GM19438 (cell line): ENCODE measurements at regions not wholly inside any gene's neighbourhood (a gene's known extent, or its start where the extent isn't known, plus 50 kb on each side); places are given as distances from the start of the nearest gene placed in this dataset.
"Not testable (repeated sequence)": the region's sequence is repeated elsewhere in the genome, so short reads cannot be mapped to it uniquely, and the experiment has no call there.

ENCODE experiments used
- ATAC-seq: cut with Tn5 transposase; IDR thresholded peaks from one replicate; pipeline ENCODE4 v1.9.1; 2021; ENCODE audit warnings: low read depth; ENCODE audit not compliant: unreplicated experiment

DNA sequence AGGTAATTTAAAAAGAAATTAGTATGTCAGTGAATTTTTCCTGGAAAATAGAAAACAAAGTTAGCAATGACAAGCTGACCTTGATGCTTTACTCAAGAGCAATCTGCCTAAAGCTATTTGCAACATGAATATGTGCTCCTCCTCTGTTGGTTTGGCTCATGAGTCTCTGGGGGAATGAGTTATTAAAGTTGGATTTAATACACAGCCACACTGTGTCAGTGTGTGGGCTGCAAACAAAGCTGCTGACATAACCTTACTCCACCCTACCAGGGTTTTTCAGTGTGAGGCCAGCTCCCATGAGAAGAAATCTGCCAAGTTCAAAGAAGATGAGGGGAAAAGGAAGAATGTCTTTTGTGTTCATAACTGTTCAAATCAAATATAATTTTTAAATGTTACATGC, 280.5 kb downstream of the TLL1 start:
- no peak for ATAC-seq

DNA sequence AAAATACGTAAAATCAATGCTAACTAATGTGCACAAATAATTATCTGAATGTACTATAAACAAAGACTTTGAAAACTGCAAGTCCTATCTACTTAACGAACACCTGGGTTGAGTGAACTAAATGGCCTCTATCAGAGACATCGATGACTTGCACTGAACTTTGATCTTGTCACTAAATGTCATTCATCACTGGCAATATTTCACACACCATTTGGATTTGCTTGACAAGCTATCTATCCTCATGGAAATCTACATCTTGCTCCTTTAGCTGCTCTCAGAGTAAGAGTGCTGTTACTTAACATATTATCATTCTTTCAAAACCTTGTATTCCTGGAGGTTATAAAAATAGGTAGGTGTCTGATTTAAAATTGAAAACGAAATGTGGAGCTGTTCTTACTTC, 289.3 kb downstream of the TLL1 start:
- ATAC-seq, result no peak

DNA sequence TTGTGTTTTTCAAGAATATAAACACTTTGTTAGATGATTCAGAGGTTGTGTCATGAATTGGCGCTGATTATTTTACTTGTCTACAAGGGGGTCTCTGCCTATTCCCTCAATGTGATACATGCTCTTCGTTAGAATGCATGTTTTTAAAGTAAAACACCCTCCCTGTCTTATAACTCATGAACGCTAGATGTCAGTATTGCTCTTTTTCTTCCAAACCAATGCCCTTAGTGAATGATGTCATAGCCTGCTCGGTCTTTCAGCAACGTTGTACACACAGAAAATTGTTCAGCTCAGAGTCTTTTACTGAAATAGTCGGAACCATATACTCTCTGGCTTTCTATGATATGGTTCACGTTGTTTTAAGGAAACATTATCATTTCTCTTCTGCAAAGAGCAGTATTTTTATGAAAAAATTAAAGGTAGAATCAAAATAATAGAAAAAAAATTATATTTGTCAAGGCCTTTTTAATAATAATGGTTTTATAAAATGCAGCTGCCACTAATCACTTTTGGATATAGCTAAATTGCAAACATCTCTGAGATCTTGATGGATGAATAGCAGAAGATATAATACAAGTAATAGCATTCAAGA, 292.9 kb downstream of the TLL1 start:
- ATAC-seq, result peak; percentile 99

DNA sequence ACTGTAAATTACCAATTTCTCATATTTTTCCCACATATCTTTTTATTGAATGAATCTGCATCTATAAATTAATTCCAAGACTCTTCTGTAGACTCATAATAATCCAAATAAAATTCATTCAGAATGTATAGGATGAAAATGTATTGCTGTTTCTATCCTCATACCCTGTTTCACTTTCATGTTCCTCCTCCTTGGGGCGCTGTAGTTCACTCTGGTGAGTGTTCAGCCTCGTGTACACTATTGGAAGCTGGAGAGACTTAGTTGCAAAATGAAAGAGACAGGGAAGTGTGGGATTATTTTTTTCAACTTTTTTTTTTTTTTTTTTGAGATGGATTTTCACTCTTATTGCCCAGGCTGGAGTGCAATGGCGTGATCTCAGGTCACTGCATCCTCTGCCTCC, 296.1 kb downstream of the TLL1 start:
- ATAC-seq, result no peak

DNA sequence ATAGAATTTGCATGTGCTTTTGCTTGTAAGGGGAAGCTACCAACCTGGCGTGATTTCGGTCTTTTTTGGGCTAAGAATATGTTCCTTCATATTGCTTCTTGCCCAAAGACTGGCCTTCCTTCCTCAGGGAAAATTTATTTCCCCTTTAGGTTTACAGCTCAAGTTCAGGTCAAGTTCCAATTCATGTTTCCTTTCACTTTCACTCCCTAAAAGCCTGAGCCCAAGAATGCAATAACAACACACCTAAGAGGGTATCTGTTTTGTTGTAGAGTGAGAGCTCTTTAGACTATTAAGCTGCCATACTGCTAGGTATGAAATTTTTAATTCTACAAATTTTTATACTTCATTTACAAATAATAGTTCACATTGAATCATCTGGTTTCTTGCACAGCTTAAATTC, 299.6 kb downstream of the TLL1 start:
- ATAC-seq, result peak; percentile 62

DNA sequence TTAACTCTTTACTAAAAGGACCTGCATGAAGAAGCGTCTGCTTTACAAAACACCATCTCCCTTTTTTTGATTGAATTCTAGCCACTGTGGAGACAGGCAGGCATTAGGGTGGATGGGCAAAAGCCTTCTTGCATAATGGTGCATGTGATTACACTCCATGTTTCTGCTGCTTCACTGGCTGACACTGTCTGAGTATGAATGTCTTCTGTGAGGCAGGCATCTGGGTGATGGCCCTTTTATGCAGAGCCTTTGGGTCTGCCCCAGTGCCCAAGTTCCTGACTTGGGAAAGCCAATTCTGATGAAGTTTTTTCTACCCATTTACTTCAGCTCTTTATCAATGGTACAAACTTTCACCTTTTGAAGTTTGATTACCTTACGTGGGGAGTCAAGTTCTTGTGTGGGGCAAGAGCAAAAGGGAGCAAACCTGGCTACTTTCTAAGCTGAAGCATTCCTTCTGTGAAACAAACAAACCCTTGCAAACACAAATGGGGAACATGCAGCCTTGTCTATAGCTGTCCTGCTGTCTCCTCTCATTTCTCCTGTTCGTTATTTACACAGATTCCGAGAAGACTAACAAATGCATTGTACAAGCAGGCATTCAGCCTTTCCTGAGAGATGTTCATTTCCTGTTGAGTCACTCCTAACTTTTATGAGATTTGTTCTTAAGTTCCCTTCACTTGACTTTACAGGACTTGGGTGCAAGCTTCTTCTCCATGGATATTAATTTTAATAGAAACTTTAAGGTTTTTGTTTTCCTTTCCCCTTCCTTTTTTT, 301.9 kb downstream of the TLL1 start:
- ATAC-seq, result no peak

DNA sequence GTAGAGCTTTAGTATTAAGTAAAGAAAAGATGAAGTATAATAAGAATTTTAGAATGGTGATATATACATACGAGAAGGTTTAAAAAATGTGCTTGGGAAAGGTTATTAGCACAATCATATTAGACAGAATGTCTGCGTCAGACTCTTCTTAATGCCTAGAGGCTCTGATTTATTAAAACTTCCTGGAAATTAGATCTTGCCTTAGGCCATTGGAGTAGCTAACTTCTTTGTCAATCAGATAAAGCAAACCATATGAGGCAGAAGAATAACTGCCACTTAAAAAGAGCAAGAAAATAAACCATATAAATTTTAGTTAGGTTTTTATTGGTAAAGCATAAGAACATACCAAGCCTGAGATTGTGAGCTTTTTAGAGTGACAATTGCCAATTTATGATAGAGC, 309.1 kb downstream of the TLL1 start:
- no peak for ATAC-seq

DNA sequence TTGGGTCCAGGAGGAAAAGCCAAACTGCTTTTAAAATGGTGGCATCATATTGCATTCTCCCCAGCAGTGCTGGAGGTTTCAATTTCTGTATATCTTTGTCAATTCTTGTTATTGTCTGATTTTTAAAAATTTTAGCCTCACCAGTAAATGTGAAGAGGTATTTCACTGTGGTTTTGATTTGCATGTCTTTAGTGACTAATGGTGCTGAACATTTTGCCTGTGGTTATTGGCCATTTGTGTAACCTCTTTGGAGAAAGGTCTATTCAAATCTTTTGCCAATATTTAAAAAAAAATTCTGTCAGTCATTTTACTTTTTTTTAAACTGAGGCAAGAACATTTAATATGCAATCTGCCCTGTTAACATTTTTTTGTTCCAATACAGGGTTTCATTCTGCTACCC, 322.1 kb downstream of the TLL1 start:
- ATAC-seq, result no peak

DNA sequence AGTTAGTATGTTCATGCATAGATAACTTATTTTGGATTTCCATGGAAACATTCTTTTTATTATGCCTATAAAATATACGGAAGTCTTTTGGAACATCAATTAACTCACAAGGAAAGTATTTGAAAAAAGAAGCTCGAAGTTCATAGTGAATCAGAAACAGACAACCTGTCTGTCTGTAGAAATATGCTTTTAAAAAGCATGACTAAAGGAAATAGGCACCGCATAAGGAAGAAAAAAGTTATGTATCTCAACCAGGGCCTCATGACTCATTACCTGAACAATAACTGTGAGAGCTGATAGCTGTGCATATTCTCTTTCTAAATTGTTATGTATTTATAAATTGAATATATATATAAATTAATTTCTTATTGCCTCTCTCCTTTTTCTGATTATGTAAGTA, 324.1 kb downstream of the TLL1 start:
- no peak for ATAC-seq

DNA sequence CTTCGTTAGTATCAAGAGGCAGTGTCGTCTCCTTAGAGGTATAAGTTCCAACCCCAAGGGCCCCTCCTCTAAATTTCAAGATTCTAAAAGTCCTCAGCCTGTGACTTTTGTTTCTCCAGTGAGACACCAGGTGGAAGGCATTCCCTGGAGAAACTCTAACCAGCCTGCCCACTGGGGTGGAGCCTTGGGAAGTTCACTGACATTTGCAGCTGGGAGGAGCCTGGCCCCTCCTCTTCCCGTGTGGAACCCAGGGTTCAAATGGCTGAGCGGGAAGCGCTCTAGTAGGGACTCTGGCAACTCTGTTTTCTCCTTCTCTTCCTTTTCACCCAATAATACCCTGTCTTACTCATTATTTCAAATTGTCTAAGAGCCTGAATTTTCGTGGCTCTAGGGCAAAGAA, 325.0 kb downstream of the TLL1 start:
- no peak for ATAC-seq

DNA sequence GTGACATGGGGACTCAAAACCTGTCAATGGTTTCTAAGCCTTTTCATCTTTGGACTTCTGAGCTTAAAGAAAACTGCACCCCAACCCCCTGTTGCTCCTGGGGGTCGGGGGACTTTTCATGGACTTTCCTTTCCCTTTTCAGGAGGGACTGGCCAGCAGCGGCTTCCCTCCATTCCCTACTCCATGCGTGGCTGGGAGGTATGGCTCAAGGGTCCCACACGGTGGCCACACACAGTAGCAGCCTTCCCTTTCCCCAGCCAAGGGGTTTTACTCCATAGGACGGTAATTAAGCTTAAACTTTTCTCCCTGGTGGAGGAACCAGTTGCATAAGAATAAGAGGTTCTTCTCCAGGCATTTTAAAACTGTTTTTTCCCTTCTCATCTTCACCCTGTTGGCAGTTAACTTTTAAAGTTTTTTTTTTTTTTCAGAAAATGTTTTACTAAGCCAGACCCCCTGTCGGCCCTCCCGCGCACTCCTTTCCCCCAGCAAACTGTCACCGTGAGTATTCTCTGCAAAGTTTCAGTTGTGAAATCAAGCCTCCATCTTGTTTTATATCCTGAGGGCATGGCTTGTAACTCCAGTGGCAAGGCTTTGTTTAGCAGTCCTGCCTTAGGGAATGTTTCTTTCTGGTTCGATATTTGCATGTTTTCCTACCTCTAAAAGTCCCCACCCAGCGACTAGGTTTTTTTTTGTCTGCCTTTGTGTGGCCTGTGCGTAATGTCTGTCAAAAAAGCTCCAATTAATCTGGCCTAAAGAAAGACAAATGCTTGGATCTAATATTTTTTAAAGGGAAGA, 325.7 kb downstream of the TLL1 start:
- ATAC-seq, result no peak

DNA sequence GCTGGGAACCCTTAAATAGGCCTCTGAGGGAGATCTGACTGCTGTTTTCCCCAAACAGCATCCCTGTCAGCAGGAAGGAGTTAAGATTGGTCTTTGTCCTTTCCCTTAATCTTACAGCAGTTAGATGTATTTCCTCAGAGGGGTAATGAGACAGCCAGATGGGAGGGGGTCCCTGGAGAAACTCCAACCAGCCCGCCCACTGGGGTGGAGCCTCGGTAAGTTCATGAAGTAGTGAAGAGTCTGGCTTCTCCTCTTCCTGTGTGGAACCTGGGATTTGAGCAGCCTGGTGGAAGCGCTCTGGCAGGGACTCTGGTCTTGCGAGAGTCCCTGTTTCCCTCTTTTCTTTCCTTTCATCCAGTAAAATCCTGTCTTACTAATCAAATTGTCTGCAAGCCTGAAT, 330.0 kb downstream of the TLL1 start:
- ATAC-seq, result no peak

DNA sequence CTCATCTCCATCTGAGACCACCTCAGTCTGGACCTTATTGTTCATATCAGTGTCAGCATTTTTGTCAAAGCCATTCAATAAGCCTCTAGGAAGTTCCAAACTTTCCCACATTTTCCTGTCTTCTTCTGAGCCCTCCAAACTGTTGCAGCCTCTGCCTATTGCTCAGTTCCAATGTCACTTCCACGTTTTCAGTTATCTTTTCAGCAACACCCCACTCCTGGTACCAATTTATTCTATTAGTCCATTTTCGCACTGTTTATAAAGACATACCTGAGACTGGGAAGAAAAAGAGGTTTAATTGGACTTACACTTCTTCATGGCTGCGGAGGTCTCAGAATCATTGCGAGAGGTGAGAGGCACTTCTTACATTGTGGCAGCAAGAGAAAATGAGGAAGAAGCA, 339.3 kb downstream of the TLL1 start:
- ATAC-seq, result not testable (repeated sequence)

DNA sequence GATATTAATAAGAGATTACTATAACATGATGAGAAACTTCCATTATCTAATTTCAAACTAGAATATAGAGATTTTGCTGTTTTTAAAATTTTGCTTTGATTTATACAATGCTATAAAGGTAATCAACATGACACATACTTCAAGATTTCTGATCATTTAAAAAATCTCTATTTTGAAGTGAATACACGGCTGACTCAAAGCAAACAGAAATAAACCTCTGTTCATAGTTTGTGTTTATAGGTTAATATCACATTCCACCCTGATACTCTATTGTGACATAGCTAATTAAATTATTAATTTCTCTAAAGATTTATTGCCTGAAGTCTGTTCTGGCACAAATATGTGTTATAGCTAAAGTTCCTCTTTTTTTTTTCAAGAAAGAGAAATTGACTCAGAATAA, 349.2 kb downstream of the TLL1 start:
- no peak for ATAC-seq

DNA sequence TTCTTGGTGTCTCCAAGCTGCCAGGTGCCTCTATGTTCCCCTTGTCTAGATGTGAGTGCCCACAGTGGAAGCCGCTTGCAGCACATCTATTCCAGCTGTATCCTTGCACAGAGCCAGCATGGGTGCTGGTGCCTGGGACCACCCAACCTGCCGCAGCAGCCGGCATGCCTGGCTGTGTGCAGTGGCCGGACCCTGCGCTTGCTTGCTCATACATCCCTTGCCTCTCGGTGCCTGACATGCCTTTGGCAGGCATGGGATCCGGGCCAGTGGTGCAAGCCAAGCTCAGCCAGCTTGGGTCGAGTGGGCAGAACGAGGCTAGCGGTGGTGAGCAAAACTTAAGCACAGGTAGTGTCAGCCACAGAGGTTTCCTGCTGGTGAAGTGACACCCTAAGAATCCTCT, 355.1 kb downstream of the TLL1 start:
- ATAC-seq, result no peak

DNA sequence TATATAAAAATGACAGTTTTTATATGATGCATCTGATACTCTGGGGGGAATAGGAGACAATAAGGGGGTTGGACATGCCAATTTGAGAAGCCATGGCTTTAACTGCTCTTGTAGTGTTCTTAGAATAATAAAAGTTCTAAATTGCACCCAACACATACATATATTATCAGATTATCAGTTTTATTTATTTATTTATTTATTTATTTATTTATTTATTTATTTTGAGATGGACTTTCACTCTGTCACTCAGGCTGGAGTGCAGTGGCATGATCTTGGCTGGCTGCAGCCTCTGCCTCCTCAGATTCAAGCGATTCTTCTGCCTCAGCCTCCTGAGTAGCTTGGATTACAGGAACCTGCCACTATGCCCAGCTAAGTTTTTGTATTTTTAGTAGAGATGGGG, 356.8 kb downstream of the TLL1 start:
- ATAC-seq, result no peak

DNA sequence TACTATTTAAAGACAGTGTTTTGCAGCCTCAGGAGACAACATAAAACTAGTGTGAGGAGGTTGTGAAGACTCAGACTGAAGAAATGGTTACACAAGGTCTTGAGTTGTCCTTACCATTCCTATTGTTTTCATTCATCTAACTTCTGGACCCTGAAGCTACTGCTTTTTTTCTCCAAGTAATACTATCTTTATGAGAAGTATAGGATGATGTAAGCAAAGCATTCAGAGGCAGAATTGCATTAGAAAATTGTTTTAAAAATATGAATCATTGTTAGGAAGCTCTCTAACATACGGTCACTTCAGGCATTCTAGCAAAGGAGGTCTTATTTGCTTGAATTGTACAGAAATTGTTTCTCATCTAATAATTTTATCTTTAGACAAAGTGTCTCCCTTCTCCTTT, 357.8 kb downstream of the TLL1 start:
- no peak for ATAC-seq

DNA sequence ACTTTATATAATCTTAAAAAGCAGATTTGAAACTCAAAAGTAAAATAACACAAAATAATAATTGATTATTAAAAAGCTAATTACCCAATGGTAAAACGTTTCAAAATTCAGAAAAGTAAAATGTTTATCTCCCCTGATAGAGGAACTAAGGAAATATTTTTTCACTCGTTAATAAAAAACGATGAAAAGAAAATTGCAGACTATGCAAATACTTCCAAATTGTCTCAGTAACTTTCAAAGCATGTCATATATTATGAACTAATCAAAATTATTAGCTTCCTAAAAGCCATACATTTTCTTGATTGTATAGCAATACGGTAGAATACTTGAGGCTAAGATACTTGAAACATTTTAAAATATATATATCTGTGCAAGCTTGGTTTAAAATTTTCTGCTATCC, 366.3 kb downstream of the TLL1 start:
- no peak for ATAC-seq

DNA sequence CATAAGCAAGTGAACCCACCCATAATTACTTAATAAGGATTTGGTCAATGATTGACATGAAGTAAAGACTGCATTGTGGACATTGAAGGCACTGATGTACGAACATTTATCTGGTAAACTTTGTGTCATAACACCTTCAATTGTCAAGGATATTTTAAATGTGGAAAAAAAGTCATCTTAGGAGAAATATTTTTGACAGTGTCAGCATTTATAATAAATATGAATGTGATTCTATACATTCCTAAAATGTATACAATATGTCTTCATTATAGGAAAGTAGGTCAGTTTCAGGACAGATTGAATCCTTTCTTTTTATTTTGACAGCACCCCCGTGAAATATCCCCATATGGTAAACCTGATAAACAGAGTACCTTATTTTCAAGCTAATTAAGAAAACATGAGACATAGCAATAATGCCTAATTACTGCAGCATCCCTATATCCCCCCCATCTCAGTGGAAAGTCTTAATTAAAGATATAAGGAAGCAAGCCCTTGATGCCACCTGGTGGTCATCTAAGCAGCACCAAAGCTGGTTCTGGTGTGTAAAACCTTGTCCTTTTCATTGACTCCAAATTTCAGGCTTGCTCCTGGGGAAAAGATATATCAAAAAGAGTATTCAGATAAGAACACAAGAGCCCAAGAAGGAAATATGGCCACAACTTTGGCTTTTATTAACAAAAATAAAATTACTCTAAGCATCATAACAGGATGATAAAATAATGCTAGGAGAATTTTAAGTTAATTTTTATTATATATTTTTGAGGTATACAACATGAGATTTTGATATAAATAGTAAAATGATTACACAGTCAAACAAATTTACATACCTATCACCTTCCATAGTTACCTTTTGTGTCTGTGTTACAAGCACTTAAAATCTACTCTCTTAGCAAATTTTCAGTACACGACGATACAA, 379.7 kb downstream of the TLL1 start:
- no peak for ATAC-seq

DNA sequence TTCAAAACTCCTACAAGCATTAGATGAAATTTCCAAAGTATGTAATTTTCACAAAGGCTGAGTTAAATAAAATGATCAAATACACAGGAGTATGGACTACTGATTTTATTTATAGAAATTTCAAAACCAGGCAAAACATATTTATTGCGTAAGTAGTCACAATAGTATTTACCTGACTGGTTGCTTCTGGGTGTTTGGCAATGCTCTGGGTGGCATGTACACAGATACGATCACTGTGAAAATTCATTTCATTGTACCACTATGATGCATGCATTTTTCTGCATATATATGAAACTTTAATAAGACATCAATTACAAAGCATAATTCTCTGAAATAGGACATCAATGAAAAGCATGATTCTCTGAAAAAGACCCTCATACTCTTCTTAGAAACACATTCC, 384.2 kb downstream of the TLL1 start:
- no peak for ATAC-seq

DNA sequence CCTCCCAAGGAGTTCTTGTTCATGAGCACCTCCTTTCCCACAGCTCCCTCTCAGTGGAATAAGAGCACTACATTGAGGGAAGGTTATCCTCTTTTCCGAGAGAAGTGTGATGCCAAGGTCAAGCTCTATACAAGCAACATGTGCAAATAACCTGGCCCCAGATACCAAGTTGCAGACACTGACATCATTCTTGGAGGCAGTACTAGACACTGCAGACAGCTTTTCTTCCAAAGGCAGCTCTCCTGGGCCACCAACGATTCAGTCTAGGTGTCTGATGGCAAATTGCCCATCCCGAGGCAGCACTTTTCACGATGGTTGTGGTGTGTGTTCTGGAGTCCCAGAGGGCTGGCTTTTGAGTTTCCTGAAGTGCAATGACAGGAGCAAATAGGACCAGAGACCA, 384.9 kb downstream of the TLL1 start:
- no peak for ATAC-seq
